Erythroblast (primary cell): ENCODE measurements at regions not wholly inside any gene's neighbourhood (a gene's known extent, or its start where the extent isn't known, plus 50 kb on each side); places are given as distances from the start of the nearest gene placed in this dataset.

Experiments
- GATA1 ChIP-seq: IDR thresholded peaks from 2 replicates; pipeline ENCODE4 v1.6.1; 2011; ENCODE audit warnings: low read depth, mild to moderate bottlenecking, control low read depth, low read length, moderate library complexity
- POLR2A ChIP-seq: IDR thresholded peaks from 2 replicates; pipeline ENCODE4 v1.6.1; 2011; ENCODE audit warnings: mild to moderate bottlenecking, low read length

DNA sequence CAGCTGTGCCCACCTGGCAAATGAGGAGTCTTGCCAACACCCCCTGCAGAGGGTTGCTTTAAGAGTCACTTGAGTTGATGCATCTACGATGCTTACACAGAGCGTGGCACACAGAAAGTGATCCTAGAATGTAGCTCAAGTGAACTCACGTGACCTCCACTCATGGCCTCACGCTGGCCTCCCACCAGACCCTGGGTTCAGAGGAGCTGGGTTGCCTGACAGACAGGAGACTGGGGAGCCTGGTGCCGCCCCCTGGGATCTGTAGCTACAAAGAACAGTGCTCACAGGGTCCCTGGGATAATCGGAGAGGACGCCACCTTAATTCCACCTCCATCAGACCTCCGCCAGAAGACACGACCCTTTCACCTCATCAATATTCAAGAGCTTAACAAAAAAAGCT is 81.4 kb upstream of the CASZ1 start:
- TF ChIP-seq POLR2A (no peak), GATA1 (no peak)
